ENCODE measurements at regions not wholly inside any gene's neighbourhood (a gene's known extent, or its start where the extent isn't known, plus 50 kb on each side); places are given as distances from the start of the nearest gene placed in this dataset.

DNA sequence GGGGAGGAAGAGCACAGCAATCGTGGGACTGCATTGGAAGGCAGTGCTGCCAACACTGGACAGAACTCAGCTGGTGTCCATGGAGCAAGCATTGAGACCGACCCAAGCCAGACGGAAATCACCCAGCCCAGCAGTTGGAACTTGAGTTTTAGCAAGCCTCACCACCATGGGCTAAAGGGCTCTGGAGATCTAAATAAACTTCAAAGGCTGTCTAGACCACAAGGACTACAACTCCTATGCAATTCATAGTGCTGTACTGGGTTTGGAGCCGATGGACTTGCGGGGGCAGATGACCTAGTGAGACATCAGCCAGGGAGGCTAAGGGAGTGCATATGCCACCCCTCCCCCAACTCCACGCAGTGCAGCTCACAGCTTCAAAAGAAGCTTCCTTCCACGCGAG is 243.6 kb upstream of the SLC39A10 start:
- no peak overlapping the region for H3K27ac ChIP-seq (ENCODE audit: poor library complexity, severe bottlenecking)
- H3K4me1 ChIP-seq (ENCODE audit: insufficient read depth, poor library complexity, severe bottlenecking) = no peaks in the 10 kb centered on the region
- TF ChIP-seq, protein P1, sequence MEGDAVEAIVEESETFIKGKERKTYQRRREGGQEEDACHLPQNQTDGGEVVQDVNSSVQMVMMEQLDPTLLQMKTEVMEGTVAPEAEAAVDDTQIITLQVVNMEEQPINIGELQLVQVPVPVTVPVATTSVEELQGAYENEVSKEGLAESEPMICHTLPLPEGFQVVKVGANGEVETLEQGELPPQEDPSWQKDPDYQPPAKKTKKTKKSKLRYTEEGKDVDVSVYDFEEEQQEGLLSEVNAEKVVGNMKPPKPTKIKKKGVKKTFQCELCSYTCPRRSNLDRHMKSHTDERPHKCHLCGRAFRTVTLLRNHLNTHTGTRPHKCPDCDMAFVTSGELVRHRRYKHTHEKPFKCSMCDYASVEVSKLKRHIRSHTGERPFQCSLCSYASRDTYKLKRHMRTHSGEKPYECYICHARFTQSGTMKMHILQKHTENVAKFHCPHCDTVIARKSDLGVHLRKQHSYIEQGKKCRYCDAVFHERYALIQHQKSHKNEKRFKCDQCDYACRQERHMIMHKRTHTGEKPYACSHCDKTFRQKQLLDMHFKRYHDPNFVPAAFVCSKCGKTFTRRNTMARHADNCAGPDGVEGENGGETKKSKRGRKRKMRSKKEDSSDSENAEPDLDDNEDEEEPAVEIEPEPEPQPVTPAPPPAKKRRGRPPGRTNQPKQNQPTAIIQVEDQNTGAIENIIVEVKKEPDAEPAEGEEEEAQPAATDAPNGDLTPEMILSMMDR (IDR thresholded peaks at IDR 0.05; ENCODE audit: poor library complexity, severe bottlenecking) = no peak
- H3K4me3 ChIP-seq (ENCODE audit: severe bottlenecking) = no peak overlapping the region
- no peaks in the 10 kb centered on the region for H3K27me3 ChIP-seq (ENCODE audit: insufficient read depth, poor library complexity, severe bottlenecking)
- H3K36me3 ChIP-seq (ENCODE audit: low read depth) = no peaks in the 10 kb centered on the region
- ATAC-seq (ENCODE audit: low read depth) (no peak), DNase-seq (ENCODE audit: low spot score) (no peak)
- H3K9me3 ChIP-seq (ENCODE audit: severe bottlenecking) = no peaks in the 10 kb centered on the region

DNA sequence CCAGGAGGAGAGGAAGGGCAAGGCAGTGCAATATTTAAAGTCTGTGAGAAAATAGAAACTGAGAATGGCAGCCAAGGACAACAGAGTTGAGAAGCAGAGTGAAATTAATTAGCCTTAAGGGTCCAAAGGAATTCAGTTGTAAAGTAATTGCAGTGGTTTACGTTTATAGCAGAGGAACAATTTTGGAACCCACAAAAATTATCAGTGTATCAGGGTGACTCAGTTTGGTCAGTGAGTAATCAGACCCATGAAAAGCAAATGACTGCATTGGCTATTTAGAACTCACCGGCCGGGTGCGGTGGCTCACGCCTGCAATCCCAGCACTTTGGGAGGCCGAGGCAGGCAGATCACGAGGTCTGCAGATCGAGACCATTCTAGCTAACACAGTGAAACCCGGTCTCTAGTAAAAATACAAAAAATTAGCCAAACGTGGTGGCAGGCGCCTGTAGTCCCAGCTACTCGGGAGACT is 245.8 kb upstream of the SLC39A10 start:
- Histone ChIP-seq H3K27ac (ENCODE audit: poor library complexity, severe bottlenecking) (no peak overlapping the region), H3K27me3 (ENCODE audit: insufficient read depth, poor library complexity, severe bottlenecking) (no peaks in the 10 kb centered on the region), H3K4me1 (ENCODE audit: insufficient read depth, poor library complexity, severe bottlenecking) (peaks cover 5% of the 10 kb centered on the region), H3K36me3 (ENCODE audit: low read depth) (no peaks in the 10 kb centered on the region), H3K9me3 (ENCODE audit: severe bottlenecking) (no peaks in the 10 kb centered on the region), H3K4me3 (ENCODE audit: severe bottlenecking) (no peak overlapping the region)
- TF ChIP-seq, protein P1 (IDR thresholded peaks at IDR 0.05; ENCODE audit: poor library complexity, severe bottlenecking) = no peak
- DNase-seq (ENCODE audit: low spot score) (no peak), ATAC-seq (ENCODE audit: low read depth) (no peak; the same call in 2 of the 3 replicates)

DNA sequence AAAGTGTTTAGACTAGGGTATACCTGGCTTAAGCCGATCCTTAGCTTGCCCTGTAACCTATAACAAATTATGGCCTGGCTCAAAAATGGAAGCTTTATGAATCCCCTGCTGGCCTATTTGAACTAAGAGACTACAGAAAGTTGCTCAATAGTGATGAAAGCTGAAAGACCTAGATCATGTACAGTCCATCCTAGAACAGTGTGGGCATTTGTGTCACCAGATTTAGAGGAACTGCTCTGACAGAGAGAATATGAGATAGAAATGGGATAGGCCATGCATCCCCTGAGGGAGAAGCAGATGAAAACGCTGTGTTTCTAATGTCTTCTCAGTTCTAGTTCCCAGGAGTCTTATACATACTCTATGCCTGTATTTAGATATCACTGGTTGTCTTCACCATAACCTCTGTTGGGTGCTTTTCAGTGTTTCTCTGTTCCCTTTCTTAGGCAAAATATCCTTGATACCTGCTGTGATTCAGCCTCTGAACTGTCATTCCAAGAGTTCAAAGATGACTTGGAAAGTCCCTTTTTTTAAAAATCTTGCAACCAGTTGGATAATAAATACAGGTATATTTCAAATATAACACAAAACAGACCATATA is 246.9 kb upstream of the SLC39A10 start:
- Histone ChIP-seq H3K27ac (ENCODE audit: poor library complexity, severe bottlenecking) (no peak overlapping the region), H3K4me1 (ENCODE audit: insufficient read depth, poor library complexity, severe bottlenecking) (peaks cover 5% of the 10 kb centered on the region), H3K36me3 (ENCODE audit: low read depth) (no peaks in the 10 kb centered on the region), H3K4me3 (ENCODE audit: severe bottlenecking) (no peak overlapping the region), H3K9me3 (ENCODE audit: severe bottlenecking) (no peaks in the 10 kb centered on the region), H3K27me3 (ENCODE audit: insufficient read depth, poor library complexity, severe bottlenecking) (no peaks in the 10 kb centered on the region)
- DNase-seq (ENCODE audit: low spot score) = no peak
- TF ChIP-seq, protein P1 (IDR thresholded peaks at IDR 0.05; ENCODE audit: poor library complexity, severe bottlenecking) = no peak
- ATAC-seq (ENCODE audit: low read depth) = no peak

DNA sequence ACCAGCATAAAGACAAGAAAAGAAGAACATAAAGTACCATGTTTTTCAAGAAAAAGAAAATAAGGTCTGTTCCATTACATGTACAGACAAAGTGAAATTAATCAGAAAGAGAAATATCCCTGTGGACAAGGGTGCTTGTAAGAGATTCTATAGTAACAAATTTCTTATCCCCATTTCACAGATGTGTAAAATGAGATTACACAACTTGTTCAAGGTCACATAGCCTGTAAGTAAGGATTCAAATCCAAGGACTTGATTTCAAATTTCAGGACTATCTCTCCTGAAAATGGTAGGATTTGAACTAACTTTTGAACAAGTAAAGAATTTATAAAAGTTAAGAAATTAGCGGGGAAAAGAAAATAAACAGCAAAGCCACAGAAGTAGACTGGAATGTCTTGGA is 248.2 kb upstream of the SLC39A10 start:
- ATAC-seq (ENCODE audit: low read depth) = no peak
- no peak for DNase-seq (ENCODE audit: low spot score)
- no peaks in the 10 kb centered on the region for H3K27me3 ChIP-seq (ENCODE audit: insufficient read depth, poor library complexity, severe bottlenecking)
- H3K4me1 ChIP-seq (ENCODE audit: insufficient read depth, poor library complexity, severe bottlenecking) = peaks cover 5% of the 10 kb centered on the region
- H3K27ac ChIP-seq (ENCODE audit: poor library complexity, severe bottlenecking) = no peak overlapping the region
- H3K36me3 ChIP-seq (ENCODE audit: low read depth) = no peaks in the 10 kb centered on the region
- TF ChIP-seq, protein P1 (IDR thresholded peaks at IDR 0.05; ENCODE audit: poor library complexity, severe bottlenecking) = no peak
- no peaks in the 10 kb centered on the region for H3K9me3 ChIP-seq (ENCODE audit: severe bottlenecking)
- no peak overlapping the region for H3K4me3 ChIP-seq (ENCODE audit: severe bottlenecking)

DNA sequence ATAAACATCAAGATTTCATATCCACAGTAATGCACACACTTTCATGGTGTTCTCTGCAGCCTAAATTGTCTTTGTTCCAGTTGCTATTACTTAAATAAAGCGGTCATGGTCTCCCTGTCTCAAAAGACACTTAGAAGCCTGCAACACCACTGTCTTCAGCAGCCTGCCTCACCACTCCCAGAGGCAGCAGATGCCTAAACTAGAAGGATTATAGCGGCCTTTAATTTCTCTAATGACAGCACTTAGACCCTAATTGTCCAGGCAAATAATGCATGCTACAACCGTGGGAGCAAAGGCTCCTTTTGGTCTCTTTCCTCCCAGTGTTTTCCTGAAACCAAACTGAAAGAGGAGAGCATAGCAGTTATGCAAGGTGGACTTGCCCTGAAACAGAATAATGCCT is 248.8 kb upstream of the SLC39A10 start:
- ATAC-seq (ENCODE audit: low read depth) (no peak), DNase-seq (ENCODE audit: low spot score) (no peak)
- TF ChIP-seq, protein P1 (IDR thresholded peaks at IDR 0.05; ENCODE audit: poor library complexity, severe bottlenecking) = no peak
- Histone ChIP-seq H3K9me3 (ENCODE audit: severe bottlenecking) (no peaks in the 10 kb centered on the region), H3K4me3 (ENCODE audit: severe bottlenecking) (no peak overlapping the region), H3K4me1 (ENCODE audit: insufficient read depth, poor library complexity, severe bottlenecking) (peaks cover 5% of the 10 kb centered on the region), H3K27ac (ENCODE audit: poor library complexity, severe bottlenecking) (no peak overlapping the region), H3K36me3 (ENCODE audit: low read depth) (no peaks in the 10 kb centered on the region), H3K27me3 (ENCODE audit: insufficient read depth, poor library complexity, severe bottlenecking) (no peaks in the 10 kb centered on the region)
